ENCODE measurements at regions not wholly inside any gene's neighbourhood (a gene's known extent, or its start where the extent isn't known, plus 50 kb on each side); places are given as distances from the start of the nearest gene placed in this dataset.

GRCh38 chr5:141793881-141794280 is 84.3 kb downstream of the PCDH1 start:
- no peak for TF ChIP-seq MAX (IDR thresholded peaks at IDR 0.05)
- no peak for TF ChIP-seq REST (IDR thresholded peaks at IDR 0.05; ENCODE audit: low read depth)
- TF ChIP-seq FOXM1 (IDR thresholded peaks at IDR 0.05; ENCODE audit: borderline replicate concordance, low read depth): no peak
- no peak for TF ChIP-seq EGR1 (IDR thresholded peaks at IDR 0.05)
- no peak for TF ChIP-seq TAF1 (IDR thresholded peaks at IDR 0.05; ENCODE audit: low read depth)
- TF ChIP-seq CEBPB (IDR thresholded peaks at IDR 0.05): no peak
- no peak for TF ChIP-seq YY1 (IDR thresholded peaks at IDR 0.05; ENCODE audit: low read depth)
- TF ChIP-seq RAD21 (IDR thresholded peaks at IDR 0.05; ENCODE audit: low read depth): no peak
- no peak for TF ChIP-seq EP300 (IDR thresholded peaks at IDR 0.05; ENCODE audit: borderline replicate concordance)

Measured in Ishikawa (cell line).